RWPE2 (cell line): ENCODE measurements at regions not wholly inside any gene's neighbourhood (a gene's known extent, or its start where the extent isn't known, plus 50 kb on each side); places are given as distances from the start of the nearest gene placed in this dataset.

Experiments used
- ATAC-seq: fragments of 200-7000 bp; cut with Tn5 transposase; 3 replicates; pipeline ENCODE4 v1.9.1; 2021; ENCODE audit warnings: low read depth
- DNase-seq: peaks from one replicate; pipeline ENCODE4 v3.0.0-alpha.2; 2020; ENCODE audit warnings: low spot score
- H3K27ac ChIP-seq: fragments of 450-650 bp; 2 replicates; pipeline ENCODE4 v1.5.1; 2017; ENCODE audit warnings: mild to moderate bottlenecking; ENCODE audit not compliant: poor library complexity, severe bottlenecking
- H3K27me3 ChIP-seq: fragments of 250-450 bp; sonication (Bioruptor Pico); 2 replicates; pipeline ENCODE4 v1.5.1; 2021; ENCODE audit warnings: mild to moderate bottlenecking, moderate library complexity; ENCODE audit not compliant: insufficient read depth, poor library complexity, severe bottlenecking
- H3K36me3 ChIP-seq: fragments of 250-450 bp; sonication (Bioruptor Pico); 2 replicates; pipeline ENCODE4 v1.5.1; 2020; ENCODE audit warnings: low read depth, mild to moderate bottlenecking, moderate library complexity
- H3K4me1 ChIP-seq: fragments of 250-450 bp; sonication (Bioruptor Pico); 2 replicates; pipeline ENCODE4 v1.5.1; 2021; ENCODE audit warnings: mild to moderate bottlenecking, moderate library complexity; ENCODE audit not compliant: insufficient read depth, poor library complexity, severe bottlenecking
- H3K4me3 ChIP-seq: fragments of 250-450 bp; sonication (Bioruptor Pico); 2 replicates; pipeline ENCODE4 v1.5.1; 2021; ENCODE audit warnings: mild to moderate bottlenecking, moderate library complexity; ENCODE audit not compliant: severe bottlenecking
- H3K9me3 ChIP-seq: fragments of 250-450 bp; sonication (Bioruptor Pico); 2 replicates; pipeline ENCODE4 v1.5.1; 2021; ENCODE audit warnings: mild to moderate bottlenecking, moderate library complexity; ENCODE audit not compliant: severe bottlenecking
- CTCF ChIP-seq: fragments of 450-650 bp; IDR thresholded peaks from one replicate; pipeline ENCODE4 v1.5.1; 2017; ENCODE audit warnings: mild to moderate bottlenecking, moderate library complexity; ENCODE audit not compliant: poor library complexity, severe bottlenecking

GRCh38 chr14:101189962-101190560 is 286.5 kb upstream of the RTL1 start:
- no peak overlapping the region for H3K4me3 ChIP-seq
- no peak for TF ChIP-seq CTCF
- no peaks in the 10 kb centered on the region for H3K36me3 ChIP-seq
- H3K27me3 ChIP-seq, result peaks cover 13% of the 10 kb centered on the region
- no peaks in the 10 kb centered on the region for H3K9me3 ChIP-seq
- H3K4me1 ChIP-seq, result no peaks in the 10 kb centered on the region
- H3K27ac ChIP-seq, result no peak overlapping the region
- ATAC-seq (no peak), DNase-seq (no peak)

GRCh38 chr14:101191101-101191720 is 287.7 kb upstream of the RTL1 start:
- H3K27ac ChIP-seq, result no peak overlapping the region
- ATAC-seq (no peak), DNase-seq (no peak)
- H3K27me3 ChIP-seq, result peaks cover 7% of the 10 kb centered on the region
- H3K4me3 ChIP-seq, result no peak overlapping the region
- H3K4me1 ChIP-seq, result no peaks in the 10 kb centered on the region
- no peaks in the 10 kb centered on the region for H3K9me3 ChIP-seq
- no peaks in the 10 kb centered on the region for H3K36me3 ChIP-seq
- no peak for TF ChIP-seq CTCF

GRCh38 chr14:101191721-101192660 is 288.5 kb upstream of the RTL1 start:
- Histone ChIP-seq H3K4me1 (no peaks in the 10 kb centered on the region), H3K27me3 (peaks cover 7% of the 10 kb centered on the region), H3K4me3 (no peak overlapping the region), H3K27ac (no peak overlapping the region), H3K36me3 (no peaks in the 10 kb centered on the region), H3K9me3 (no peaks in the 10 kb centered on the region)
- ATAC-seq, result no peak
- DNase-seq, result no peak
- no peak for TF ChIP-seq CTCF

- ATAC-seq, result no peak
- Histone ChIP-seq H3K9me3 (no peaks in the 10 kb centered on the region), H3K4me1 (no peaks in the 10 kb centered on the region), H3K36me3 (no peaks in the 10 kb centered on the region), H3K27ac (no peak overlapping the region), H3K27me3 (peaks cover 7% of the 10 kb centered on the region), H3K4me3 (no peak overlapping the region)
- no peak for TF ChIP-seq CTCF
- no peak for DNase-seq
These were observed 289.1 kb upstream of the RTL1 start for GRCh38 chr14:101192661-101193000.
